Endodermal cell (in vitro differentiated cells): ENCODE measurements at regions not wholly inside any gene's neighbourhood (a gene's known extent, or its start where the extent isn't known, plus 50 kb on each side); places are given as distances from the start of the nearest gene placed in this dataset.

ENCODE experiments used
- DNase-seq: peaks from one replicate; pipeline ENCODE4 v3.0.0-alpha.2; 2017
- H3K27ac ChIP-seq: 2 replicates; pipeline ENCODE4 v1.5.1; 2013; ENCODE audit warnings: mild to moderate bottlenecking, low read depth, low read length, moderate library complexity
- H3K27me3 ChIP-seq: 2 replicates; pipeline ENCODE4 v1.6.1; 2013; ENCODE audit warnings: mild to moderate bottlenecking, low read length, moderate library complexity; ENCODE audit not compliant: insufficient read depth, control insufficient read depth, poor library complexity, severe bottlenecking
- H3K36me3 ChIP-seq: 2 replicates; pipeline ENCODE4 v1.7.0; 2013; ENCODE audit warnings: mild to moderate bottlenecking, low read length, moderate library complexity; ENCODE audit not compliant: control insufficient read depth, insufficient read depth
- H3K4me1 ChIP-seq: one replicate; pipeline ENCODE4 v1.7.0; 2013; ENCODE audit warnings: low read length; ENCODE audit not compliant: control insufficient read depth, insufficient read depth
- H3K4me3 ChIP-seq: 2 replicates; pipeline ENCODE4 v1.5.1; 2013; ENCODE audit warnings: mild to moderate bottlenecking, low read length, moderate library complexity
- H3K9ac ChIP-seq: 2 replicates; pipeline ENCODE4 v1.6.1; 2013; ENCODE audit warnings: mild to moderate bottlenecking, low read length, moderate library complexity; ENCODE audit not compliant: poor library complexity, severe bottlenecking; ENCODE audit errors: extremely low read depth
- H3K9me3 ChIP-seq: 2 replicates; pipeline ENCODE4 v1.6.1; 2013; ENCODE audit warnings: mild to moderate bottlenecking, low read length, moderate library complexity; ENCODE audit not compliant: control insufficient read depth
- H3K27ac Mint-ChIP-seq: 2 replicates; pipeline ENCODE4 v1.8.0; 2020; ENCODE audit warnings: mixed read lengths
- H3K27me3 Mint-ChIP-seq: 2 replicates; pipeline ENCODE4 v1.8.0; 2021; ENCODE audit warnings: mild to moderate bottlenecking, mixed read lengths; ENCODE audit not compliant: insufficient read depth
- H3K36me3 Mint-ChIP-seq: 2 replicates; pipeline ENCODE4 v1.8.0; 2020; ENCODE audit warnings: low read depth, mixed read lengths
- H3K4me1 Mint-ChIP-seq: 2 replicates; pipeline ENCODE4 v1.8.0; 2020; ENCODE audit warnings: mixed read lengths
- H3K4me3 Mint-ChIP-seq: 2 replicates; pipeline ENCODE4 v1.8.0; 2020; ENCODE audit warnings: mild to moderate bottlenecking, moderate library complexity, mixed read lengths
- H3K9me3 Mint-ChIP-seq: 2 replicates; pipeline ENCODE4 v1.8.0; 2020; ENCODE audit warnings: mild to moderate bottlenecking, mixed read lengths
- WGBS, 2 experiments: methylation state at CpG; one replicate each; pipeline versions ENCODE4 v1.1.5 to v1.1.7; 2013; ENCODE audit warnings: missing lambda C conversion rate in 2 of 2, mixed read lengths in 1 of 2; ENCODE audit not compliant: insufficient coverage in 1 of 2, insufficient read length in 1 of 2; 5-methylcytosine and 5-hydroxymethylcytosine counted together
- TF ChIP-seq, protein P1 (sequence below): fragments of 200-600 bp; sonication (generic); conservative IDR thresholded peaks from 2 replicates; pipeline ENCODE4 v1.5.0; 2021; ENCODE audit warnings: antibody characterized with exemption, mild to moderate bottlenecking

DNA sequence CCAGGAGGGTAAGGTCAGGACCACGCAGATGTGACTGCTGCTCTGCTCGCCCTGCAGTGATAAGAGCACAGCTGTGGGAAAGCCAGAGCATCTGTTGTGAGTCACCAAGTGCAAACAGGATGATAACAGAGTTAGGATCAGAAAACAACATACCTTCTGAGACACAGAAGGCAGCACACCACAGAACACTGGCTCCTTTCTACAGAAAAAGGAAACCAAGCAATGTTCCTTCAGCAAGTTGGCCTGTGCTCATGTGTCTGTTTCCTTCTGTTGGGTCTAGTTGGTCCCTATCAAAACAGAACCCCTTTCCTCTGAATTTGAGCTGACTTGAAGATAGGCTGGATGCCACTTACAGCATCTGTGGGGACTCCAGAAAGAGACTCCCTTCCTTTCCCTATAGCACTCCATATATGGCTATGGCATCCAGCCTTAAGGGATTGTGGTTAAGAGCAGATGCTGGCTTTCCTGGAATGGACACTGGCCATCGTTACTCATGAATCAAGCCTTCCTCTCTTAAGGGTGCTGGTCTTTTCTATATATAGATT, 440.7 kb upstream of the THBS1 start:
- Histone ChIP-seq H3K9me3 (no peaks in the 10 kb centered on the region), H3K4me3 (no peak overlapping the region), H3K36me3 (no peaks in the 10 kb centered on the region), H3K27ac (no peak overlapping the region), H3K4me1 (peaks cover 3% of the 10 kb centered on the region), H3K9ac (no peak overlapping the region), H3K27me3 (no peaks in the 10 kb centered on the region)
- no peak for DNase-seq
- H3K27ac Mint-ChIP-seq: no peak overlapping the region
- TF ChIP-seq, protein P1, sequence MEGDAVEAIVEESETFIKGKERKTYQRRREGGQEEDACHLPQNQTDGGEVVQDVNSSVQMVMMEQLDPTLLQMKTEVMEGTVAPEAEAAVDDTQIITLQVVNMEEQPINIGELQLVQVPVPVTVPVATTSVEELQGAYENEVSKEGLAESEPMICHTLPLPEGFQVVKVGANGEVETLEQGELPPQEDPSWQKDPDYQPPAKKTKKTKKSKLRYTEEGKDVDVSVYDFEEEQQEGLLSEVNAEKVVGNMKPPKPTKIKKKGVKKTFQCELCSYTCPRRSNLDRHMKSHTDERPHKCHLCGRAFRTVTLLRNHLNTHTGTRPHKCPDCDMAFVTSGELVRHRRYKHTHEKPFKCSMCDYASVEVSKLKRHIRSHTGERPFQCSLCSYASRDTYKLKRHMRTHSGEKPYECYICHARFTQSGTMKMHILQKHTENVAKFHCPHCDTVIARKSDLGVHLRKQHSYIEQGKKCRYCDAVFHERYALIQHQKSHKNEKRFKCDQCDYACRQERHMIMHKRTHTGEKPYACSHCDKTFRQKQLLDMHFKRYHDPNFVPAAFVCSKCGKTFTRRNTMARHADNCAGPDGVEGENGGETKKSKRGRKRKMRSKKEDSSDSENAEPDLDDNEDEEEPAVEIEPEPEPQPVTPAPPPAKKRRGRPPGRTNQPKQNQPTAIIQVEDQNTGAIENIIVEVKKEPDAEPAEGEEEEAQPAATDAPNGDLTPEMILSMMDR: no peak
- H3K9me3 Mint-ChIP-seq: no peaks in the 10 kb centered on the region
- no peaks in the 10 kb centered on the region for H3K36me3 Mint-ChIP-seq
- no peaks in the 10 kb centered on the region for H3K27me3 Mint-ChIP-seq
- no peaks in the 10 kb centered on the region for H3K4me1 Mint-ChIP-seq
- WGBS, 2 experiments: 68 to 89% methylated on average over 2 to 3 of the region's 3 CpGs
- no peak overlapping the region for H3K4me3 Mint-ChIP-seq

- Histone ChIP-seq H3K9ac (no peak overlapping the region), H3K9me3 (no peaks in the 10 kb centered on the region), H3K4me3 (no peak overlapping the region), H3K27me3 (no peaks in the 10 kb centered on the region), H3K4me1 (peaks cover 3% of the 10 kb centered on the region), H3K36me3 (no peaks in the 10 kb centered on the region), H3K27ac (no peak overlapping the region)
- TF ChIP-seq, protein P1: no peak
- DNase-seq: no peak
- no peak overlapping the region for H3K4me3 Mint-ChIP-seq
- H3K9me3 Mint-ChIP-seq: no peaks in the 10 kb centered on the region
- H3K36me3 Mint-ChIP-seq: no peaks in the 10 kb centered on the region
- no peaks in the 10 kb centered on the region for H3K27me3 Mint-ChIP-seq
- H3K4me1 Mint-ChIP-seq: no peaks in the 10 kb centered on the region
- H3K27ac Mint-ChIP-seq: no peak overlapping the region
Measured at GRCh38 chr15:39142500-39142899, 438.4 kb upstream of the THBS1 start.

GRCh38 chr15:39143479-39143878, 437.4 kb upstream of the THBS1 start:
- H3K4me3 Mint-ChIP-seq: no peak overlapping the region
- H3K4me3 ChIP-seq: no peak overlapping the region
- H3K9ac ChIP-seq: no peak overlapping the region
- H3K27me3 Mint-ChIP-seq: no peaks in the 10 kb centered on the region
- no peaks in the 10 kb centered on the region for H3K9me3 ChIP-seq
- no peak overlapping the region for H3K27ac ChIP-seq
- H3K4me1 ChIP-seq: peaks cover 3% of the 10 kb centered on the region
- H3K27me3 ChIP-seq: no peaks in the 10 kb centered on the region
- H3K27ac Mint-ChIP-seq: no peak overlapping the region
- TF ChIP-seq, protein P1: no peak
- H3K4me1 Mint-ChIP-seq: no peaks in the 10 kb centered on the region
- H3K9me3 Mint-ChIP-seq: no peaks in the 10 kb centered on the region
- 84 to 92% methylated on average over 3 to 5 of the region's 5 CpGs for WGBS, 2 experiments
- H3K36me3 ChIP-seq: no peaks in the 10 kb centered on the region
- DNase-seq: no peak
- no peaks in the 10 kb centered on the region for H3K36me3 Mint-ChIP-seq
